Medulla oblongata (tissue), 1 donor: ENCODE measurements at regions not wholly inside any gene's neighbourhood (a gene's known extent, or its start where the extent isn't known, plus 50 kb on each side); places are given as distances from the start of the nearest gene placed in this dataset.
"Not testable (repeated sequence)": the region's sequence is repeated elsewhere in the genome, so short reads cannot be mapped to it uniquely, and the experiment has no call there.

ENCODE experiments used
- DNase-seq: peaks from one replicate; pipeline ENCODE4 v3.0.0-alpha.2; 2015; ENCODE audit errors: extremely low spot score

DNA sequence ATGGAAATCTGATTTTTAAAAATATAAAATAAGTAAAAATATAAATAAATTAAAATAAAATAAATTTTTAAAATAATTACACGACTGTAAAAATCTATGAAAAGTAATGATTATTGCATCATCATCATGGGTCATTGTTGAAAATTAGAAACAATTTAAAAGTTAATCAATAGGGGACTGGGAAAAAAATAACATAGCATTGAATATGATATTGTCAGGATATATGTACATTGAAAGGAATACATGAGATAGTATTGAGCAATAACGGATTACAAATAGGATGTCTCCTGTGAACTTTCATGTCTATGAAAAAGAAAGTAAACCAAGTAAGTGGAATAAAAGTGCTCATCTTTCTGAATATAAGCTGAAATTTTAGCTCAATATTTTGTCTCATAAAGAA is 566.8 kb upstream of the HTR2C start:
- DNase-seq, result no peak

GRCh38 chrX:114015966-114016365 is 567.9 kb upstream of the HTR2C start:
- DNase-seq, result peak; percentile 7

- no peak for DNase-seq
These were observed 577.2 kb upstream of the HTR2C start for GRCh38 chrX:114006664-114007063.

DNA sequence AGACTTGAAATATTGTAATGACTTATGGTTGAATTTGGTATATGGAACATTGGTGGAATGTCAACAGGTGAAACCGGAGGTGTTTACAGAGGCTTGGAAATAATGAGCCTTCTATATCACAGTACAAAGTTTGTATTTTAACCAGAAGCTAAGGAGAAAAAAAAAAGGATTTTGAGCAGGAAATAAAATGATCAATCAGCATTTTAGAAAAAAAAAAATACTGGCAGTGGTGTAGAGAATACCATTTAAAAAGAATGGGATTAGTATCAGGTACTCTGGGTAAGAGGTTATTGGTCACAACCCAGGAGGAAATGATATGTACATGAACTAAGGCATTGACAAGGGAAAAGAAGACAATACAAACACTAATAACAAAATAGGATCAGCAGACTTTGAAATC is 587.1 kb upstream of the HTR2C start:
- no peak for DNase-seq

DNA sequence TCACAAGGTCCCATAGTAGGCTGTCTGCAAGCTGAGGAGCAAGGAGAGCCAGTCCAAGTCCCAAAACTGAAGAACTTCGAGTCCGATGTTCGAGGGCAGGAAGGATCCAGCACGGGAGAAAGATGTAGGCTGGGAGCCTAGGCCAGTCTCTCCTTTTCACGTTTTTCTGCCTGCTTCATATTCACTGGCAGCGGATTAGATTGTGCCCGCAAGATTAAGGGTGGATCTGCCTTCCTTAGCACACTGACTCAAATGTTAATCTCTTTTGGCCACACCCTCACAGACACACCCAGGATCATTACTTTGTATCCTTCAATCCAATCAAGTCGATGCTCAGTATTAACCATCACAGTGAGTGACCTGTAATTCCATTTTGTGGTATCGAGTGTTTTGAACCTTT is 592.2 kb upstream of the HTR2C start:
- not testable (repeated sequence) for DNase-seq

- DNase-seq, result not testable (repeated sequence)
These were observed 593.2 kb upstream of the HTR2C start for GRCh38 chrX:113990669-113991068.

- DNase-seq, result not testable (repeated sequence)
These were observed 595.5 kb upstream of the HTR2C start for GRCh38 chrX:113988315-113988935.

DNA sequence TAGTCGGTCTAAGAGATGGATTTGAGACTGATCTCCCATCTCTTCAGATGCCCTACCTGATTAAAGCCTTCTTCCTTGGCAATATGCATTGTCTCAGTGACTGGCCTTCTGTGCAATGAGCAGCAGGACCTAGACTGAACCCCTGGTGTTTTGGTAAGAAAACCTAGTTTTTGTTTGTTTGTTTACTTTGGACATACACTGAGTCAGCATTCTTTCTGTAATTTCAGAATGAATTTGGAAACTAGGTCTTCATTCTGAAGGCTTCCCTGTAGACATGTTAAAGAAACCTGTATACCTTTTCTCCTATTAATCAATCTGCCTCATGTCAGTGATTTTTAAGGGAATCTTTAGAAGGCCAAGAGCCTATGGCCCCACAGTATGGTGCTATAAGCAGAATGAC is 597.5 kb upstream of the HTR2C start:
- DNase-seq, result no peak

- no peak for DNase-seq
These were observed 601.1 kb upstream of the HTR2C start for GRCh38 chrX:113982766-113983165.

DNA sequence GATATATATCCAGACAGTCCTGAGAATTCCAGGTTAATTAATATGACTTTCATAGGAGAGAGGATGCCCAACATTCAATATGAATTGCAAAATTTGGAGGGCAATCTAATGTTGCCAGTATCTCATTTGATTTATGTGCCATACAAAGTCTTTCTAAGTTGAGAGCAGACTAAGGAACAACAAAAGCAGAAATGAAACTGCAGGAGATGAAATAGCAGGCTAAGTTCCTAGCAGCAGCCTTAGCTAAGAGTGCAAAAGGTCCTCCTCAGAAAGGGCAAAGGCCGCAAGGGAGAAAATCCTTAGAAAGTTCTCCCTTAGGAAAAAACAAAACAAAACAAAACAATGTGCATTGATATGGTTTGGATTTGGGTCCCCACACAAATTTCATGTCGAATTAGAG is 602.9 kb upstream of the HTR2C start:
- DNase-seq, result peak; percentile 26

GRCh38 chrX:113977887-113978286 is 606.0 kb upstream of the HTR2C start:
- DNase-seq, result no peak

DNA sequence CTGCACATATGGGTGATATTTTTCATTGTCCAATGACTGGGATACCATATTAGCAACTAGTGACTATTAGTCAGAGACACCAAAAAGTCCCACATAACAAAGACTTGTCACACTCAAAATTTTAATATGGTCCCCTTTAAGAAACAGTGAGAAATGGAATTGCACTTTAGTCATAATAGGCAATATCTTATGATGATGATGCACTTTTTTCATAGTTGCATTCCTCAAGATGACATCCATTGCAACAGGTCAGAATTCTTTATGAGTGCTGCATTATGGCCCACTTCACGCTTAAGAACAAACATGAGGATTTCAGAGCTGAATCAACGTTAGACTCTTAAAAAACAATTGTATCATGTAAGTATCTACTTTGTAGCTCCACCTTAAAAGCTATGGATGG is 608.4 kb upstream of the HTR2C start:
- DNase-seq, result no peak

- no peak for DNase-seq
These were observed 609.0 kb upstream of the HTR2C start for GRCh38 chrX:113974881-113975280.

GRCh38 chrX:113973706-113974105 is 610.2 kb upstream of the HTR2C start:
- no peak for DNase-seq

DNA sequence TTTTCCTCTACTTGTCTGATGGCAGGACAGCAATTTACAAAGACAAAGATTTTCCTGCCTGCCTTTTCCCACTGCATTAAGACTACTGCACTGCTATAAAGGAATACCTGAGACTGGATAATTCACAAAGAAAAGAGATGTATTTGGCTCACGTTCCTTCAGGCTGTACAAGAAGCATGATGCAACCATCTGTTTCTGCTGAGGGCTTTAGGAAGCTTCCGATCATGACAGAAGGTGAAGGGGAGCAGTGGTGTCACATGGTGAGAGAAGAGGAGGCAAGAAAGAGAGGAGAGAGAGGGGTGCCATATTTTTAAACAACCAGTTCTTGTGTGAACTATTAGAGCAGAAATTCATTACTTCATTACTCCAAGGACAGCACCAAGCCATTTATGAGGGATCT is 617.1 kb upstream of the HTR2C start:
- DNase-seq, result no peak

DNA sequence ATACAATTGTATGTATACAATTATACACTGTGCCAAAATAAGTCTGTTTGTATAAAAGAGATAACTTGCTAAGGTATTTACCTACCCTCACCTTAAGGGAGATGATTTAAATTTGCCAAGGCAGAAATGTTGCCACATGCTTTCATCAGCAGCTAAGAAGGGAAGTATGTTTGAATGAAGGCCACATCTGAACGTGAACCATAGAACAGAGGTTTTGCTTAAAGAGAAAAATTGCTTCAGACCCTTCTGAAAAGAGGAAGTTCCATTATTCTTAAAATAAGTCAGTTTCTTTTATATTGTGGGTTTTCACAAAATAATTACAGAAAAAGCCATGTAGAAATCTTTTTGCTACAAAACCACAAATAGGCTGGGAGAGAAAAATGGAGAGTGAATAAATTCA is 621.5 kb upstream of the HTR2C start:
- no peak for DNase-seq

DNA sequence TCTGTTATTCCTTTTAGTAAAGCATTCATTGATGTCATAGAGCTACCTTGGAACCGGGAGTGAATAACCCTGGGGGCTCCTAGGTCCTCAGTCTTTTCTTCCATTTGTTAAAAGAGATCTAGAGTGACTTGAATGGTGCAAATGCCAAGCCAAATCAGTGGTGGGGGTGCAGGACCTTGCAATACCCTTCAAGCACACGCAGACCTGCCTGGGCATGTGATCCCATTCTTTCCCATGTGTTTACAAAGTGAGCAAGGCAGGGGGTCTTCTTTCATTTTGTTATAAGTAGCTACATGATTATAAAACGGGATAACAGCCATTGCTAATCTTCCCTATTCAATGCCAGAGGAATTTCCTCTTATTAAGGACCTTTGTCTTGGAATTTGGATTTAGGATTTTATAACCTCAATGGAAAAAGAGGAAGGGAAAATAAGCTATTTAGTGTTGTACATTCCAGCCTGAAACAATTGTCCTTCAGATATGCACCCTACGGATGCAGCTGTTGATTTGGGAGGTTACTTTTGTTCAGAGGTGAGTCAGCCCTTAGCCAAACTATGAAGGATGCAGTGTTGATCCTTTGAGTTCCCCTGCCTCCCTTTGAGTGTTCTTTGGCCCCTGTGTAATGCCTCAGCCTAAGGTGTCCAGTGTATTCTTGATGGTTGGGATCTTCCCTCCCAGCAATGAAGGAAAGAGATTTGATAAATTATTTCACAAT is 623.8 kb upstream of the HTR2C start:
- no peak for DNase-seq

DNA sequence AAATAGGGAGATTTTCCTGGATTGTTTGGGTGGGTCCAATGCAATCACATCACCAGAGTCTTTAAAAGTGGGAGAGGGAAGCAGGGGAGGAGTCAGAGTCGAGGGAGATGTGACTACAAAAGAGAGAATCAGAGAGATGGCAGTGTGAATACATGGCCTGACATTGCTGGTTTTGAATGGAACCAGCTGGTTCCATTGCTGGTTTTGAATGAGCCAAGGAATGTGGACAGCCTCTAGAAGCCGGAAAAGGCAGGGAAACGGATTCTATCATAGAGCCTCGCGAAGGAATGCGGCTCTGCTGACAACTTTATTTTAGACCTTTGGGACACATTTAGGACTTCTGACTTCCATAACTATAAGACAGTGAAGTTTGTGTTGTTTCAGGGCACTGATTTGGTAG is 627.0 kb upstream of the HTR2C start:
- no peak for DNase-seq

- DNase-seq, result no peak
These were observed 629.6 kb upstream of the HTR2C start for GRCh38 chrX:113954297-113954696.

DNA sequence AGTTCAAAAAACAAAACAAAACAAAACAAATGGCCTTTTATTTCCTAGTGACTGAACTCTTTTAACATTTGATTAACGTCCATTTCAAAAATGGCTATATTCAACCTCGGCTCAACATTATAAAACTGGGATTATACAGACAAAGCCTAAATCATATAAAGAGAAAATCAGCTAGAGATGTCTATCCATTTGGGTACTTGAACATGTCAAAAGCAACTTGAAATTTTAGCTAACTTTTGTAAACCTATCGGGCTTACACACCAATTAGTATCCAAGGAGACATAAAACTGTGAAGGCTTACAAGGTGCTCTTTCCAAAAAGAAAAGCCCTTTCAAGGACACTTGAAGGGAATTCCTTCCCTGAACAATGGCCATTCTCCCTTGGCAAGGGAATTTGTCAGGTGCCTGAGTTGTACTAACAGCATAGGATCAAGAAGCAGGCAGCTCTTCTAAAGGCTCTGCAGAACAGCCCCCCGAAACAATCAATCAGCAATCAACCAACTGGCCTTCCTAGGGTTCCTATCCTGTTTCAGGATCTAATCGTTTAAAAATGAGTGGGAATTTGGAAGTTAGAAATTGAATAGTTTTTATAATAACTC is 633.7 kb upstream of the HTR2C start:
- no peak for DNase-seq

DNA sequence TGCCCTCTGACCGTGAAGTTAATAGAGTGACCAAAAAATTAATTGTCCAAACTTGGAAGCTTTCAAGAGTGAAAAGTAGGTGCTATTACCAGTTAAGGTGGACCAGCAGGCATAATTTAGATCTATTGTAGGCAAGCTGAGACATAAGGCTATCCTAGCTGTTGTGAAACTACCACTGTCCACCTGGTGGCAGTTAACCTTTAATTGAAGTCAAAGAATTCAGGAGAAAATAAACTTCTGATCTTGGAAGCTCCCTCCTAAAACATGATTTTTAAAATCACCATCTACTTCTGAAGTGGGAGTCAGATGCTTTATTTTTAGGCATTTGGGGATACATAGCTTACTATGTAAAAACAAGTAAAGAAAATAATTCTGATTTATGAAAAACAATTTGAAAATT is 636.3 kb upstream of the HTR2C start:
- no peak for DNase-seq

DNA sequence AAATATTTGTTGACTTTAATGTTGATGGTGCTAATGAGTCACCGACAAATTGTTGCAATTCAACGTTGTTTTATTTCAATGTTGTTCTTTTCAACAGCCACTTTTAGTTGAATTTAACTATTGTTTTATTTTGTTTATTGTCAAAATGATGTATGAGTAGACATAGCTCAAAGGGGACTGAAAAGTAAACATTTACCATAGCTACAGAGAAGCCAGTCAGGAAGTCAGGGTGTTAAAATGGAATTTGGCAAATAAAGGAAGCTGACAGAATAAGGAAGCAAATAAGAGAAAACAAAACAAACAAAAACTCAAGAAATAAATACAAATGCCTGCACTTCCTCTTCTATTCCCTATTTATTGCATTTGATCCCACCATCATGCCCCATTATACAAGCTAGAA is 648.4 kb upstream of the HTR2C start:
- DNase-seq, result no peak

- DNase-seq, result no peak
These were observed 650.0 kb upstream of the HTR2C start for GRCh38 chrX:113933931-113934330.
